ENCODE measurements at regions not wholly inside any gene's neighbourhood (a gene's known extent, or its start where the extent isn't known, plus 50 kb on each side); places are given as distances from the start of the nearest gene placed in this dataset.

DNA sequence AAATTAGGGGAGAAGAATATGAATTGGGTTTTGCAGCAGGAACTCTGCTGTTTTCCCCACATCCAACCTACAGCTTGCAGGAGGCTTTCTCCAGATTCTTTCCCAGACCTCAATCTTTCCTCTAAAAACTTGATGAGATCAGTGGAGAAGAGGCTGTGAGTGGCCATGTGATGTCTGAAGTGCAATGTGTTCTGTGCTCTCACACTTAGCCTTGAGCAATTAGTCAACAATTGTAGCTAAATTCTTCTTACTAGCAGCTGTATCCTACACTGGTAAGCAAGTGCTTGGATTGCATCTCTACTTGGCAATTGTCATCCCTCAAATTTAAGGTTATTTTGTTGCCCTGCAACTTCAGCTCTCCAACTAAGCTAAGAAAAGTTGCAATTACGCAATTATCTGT is 807.3 kb upstream of the RGS18 start:
- Histone ChIP-seq H3K36me3 (no peaks in the 10 kb centered on the region), H3K4me1 (no peaks in the 10 kb centered on the region), H3K9me3 (no peaks in the 10 kb centered on the region), H3K27ac (no peak overlapping the region), H3K4me3 (no peak overlapping the region), H3K27me3 (no peaks in the 10 kb centered on the region)
- DNase-seq (no peak), ATAC-seq (no peak)
- intact Hi-C loops (cut with DNase I), result no loop called here
- no peak for TF ChIP-seq POLR2A (IDR thresholded peaks at IDR 0.05)
- TF ChIP-seq, protein P1, sequence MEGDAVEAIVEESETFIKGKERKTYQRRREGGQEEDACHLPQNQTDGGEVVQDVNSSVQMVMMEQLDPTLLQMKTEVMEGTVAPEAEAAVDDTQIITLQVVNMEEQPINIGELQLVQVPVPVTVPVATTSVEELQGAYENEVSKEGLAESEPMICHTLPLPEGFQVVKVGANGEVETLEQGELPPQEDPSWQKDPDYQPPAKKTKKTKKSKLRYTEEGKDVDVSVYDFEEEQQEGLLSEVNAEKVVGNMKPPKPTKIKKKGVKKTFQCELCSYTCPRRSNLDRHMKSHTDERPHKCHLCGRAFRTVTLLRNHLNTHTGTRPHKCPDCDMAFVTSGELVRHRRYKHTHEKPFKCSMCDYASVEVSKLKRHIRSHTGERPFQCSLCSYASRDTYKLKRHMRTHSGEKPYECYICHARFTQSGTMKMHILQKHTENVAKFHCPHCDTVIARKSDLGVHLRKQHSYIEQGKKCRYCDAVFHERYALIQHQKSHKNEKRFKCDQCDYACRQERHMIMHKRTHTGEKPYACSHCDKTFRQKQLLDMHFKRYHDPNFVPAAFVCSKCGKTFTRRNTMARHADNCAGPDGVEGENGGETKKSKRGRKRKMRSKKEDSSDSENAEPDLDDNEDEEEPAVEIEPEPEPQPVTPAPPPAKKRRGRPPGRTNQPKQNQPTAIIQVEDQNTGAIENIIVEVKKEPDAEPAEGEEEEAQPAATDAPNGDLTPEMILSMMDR (IDR thresholded peaks at IDR 0.05), result no peak
- 0% methylated on average over 1 of the region's 1 CpG for WGBS (ENCODE audit: insufficient coverage, low coverage, low lambda C conversion rate, missing lambda C conversion rate)

DNA sequence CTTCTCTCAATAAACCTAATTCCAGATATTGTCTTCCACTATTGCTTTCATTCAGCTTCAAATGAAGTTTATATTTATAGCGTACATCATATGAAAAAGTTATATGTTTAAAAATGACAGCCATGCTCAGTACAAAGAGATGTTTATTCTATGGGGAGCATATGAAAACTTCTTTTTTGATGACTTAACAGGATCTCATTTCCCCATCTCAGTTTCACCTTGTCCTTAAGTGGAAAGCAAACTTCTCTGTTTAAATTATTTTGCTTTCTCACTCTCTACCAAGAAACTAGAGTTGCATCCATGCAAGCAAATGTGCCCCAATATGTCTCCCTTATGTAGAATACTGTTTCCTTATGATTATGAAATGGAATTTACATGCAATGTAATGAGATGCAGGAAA is 799.5 kb upstream of the RGS18 start:
- 62% methylated on average over 1 of the region's 1 CpG for WGBS (ENCODE audit: insufficient coverage, low coverage, low lambda C conversion rate, missing lambda C conversion rate)
- intact Hi-C loops (cut with DNase I), result no loop called here
- Histone ChIP-seq H3K27me3 (no peaks in the 10 kb centered on the region), H3K27ac (no peak overlapping the region), H3K36me3 (no peaks in the 10 kb centered on the region), H3K4me3 (no peak overlapping the region), H3K9me3 (no peaks in the 10 kb centered on the region), H3K4me1 (no peaks in the 10 kb centered on the region)
- ATAC-seq (no peak), DNase-seq (no peak)
- TF ChIP-seq POLR2A (IDR thresholded peaks at IDR 0.05), result no peak
- TF ChIP-seq, protein P1 (IDR thresholded peaks at IDR 0.05), result no peak

DNA sequence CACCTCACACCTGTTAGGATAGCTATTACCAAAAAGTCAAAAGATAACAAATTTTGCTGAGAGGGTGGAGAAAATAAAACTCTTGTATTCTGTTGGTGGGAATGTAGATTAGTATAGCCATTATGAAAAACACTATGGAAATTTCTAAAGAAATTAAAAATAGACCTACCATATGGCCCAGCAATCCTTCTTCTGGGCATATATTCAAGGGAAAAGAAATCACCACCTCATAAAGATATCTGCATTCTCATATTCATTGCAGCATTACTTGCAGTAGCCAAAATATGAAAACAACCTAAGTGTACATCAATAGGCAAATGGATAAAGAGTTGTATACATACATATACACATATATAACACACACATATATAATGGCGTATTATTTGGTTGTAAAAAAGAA is 791.6 kb upstream of the RGS18 start:
- ATAC-seq (no peak), DNase-seq (no peak)
- Histone ChIP-seq H3K9me3 (no peaks in the 10 kb centered on the region), H3K27ac (no peak overlapping the region), H3K4me3 (no peak overlapping the region), H3K4me1 (no peaks in the 10 kb centered on the region), H3K27me3 (no peaks in the 10 kb centered on the region), H3K36me3 (no peaks in the 10 kb centered on the region)
- no peak for TF ChIP-seq POLR2A (IDR thresholded peaks at IDR 0.05)
- TF ChIP-seq, protein P1 (IDR thresholded peaks at IDR 0.05), result no peak
- WGBS (ENCODE audit: insufficient coverage, low coverage, low lambda C conversion rate, missing lambda C conversion rate), result 70% methylated on average over 1 of the region's 1 CpG
- intact Hi-C loops (cut with DNase I), result no loop called here

DNA sequence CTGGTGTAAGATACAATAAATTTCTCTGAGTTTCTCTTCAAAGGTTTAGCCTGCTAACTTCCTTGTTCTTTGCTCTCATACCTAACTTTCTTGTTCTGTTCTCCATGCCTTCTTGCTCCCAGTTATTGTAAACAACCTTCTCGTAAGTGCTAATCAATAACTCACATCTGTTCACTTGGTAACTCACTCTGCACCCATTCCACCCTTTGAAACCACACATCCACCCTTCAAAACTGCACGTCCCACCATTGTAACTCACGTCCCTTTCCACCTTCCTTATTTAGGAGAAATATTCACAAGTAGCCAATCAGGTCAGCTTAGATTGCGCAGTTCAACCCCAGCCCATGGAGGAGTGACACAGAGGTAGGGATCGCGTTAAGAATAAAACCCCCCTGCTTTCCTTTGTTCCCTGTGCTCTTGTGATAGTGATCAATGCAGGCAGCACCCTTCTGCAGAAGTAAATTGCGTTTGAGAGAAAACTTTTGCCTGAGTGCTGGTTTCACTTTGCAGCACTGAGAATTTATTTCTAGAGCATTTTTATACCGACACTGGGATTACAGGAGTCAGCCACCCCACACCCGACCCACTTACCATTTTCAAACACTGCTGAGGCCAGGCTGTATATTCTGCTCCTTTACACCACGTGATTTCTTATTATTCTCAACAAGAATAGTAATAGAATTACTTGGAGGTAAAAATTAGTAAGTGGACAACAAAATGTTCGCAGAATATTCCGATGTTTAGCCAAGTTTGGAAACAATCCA is 789.2 kb upstream of the RGS18 start:
- no peaks in the 10 kb centered on the region for H3K4me1 ChIP-seq
- TF ChIP-seq, protein P1 (IDR thresholded peaks at IDR 0.05), result no peak
- no peak for TF ChIP-seq POLR2A (IDR thresholded peaks at IDR 0.05)
- no peaks in the 10 kb centered on the region for H3K9me3 ChIP-seq
- no peaks in the 10 kb centered on the region for H3K27me3 ChIP-seq
- WGBS (ENCODE audit: insufficient coverage, low coverage, low lambda C conversion rate, missing lambda C conversion rate), result 42% methylated on average over 12 of the region's 12 CpGs
- no peak for ATAC-seq
- H3K4me3 ChIP-seq, result no peak overlapping the region
- DNase-seq, result no peak
- no peaks in the 10 kb centered on the region for H3K36me3 ChIP-seq
- H3K27ac ChIP-seq, result no peak overlapping the region
- intact Hi-C loops (cut with DNase I), result no loop called here
